PC-9 (cell line): ENCODE measurements at regions not wholly inside any gene's neighbourhood (a gene's known extent, or its start where the extent isn't known, plus 50 kb on each side); places are given as distances from the start of the nearest gene placed in this dataset.

Experiments
- CTCF ChIP-seq: fragments of 200-600 bp; sonication (generic); conservative IDR thresholded peaks from 2 replicates; pipeline ENCODE4 v1.6.1; 2017; ENCODE audit warnings: mixed run types, antibody characterized with exemption, mild to moderate bottlenecking, moderate library complexity
- EZH2 ChIP-seq: fragments of 200-600 bp; sonication (generic); IDR thresholded peaks from 2 replicates; pipeline ENCODE4 v1.8.0; 2017; ENCODE audit warnings: antibody characterized with exemption, low read depth

- no peak for TF ChIP-seq EZH2
- TF ChIP-seq CTCF, result no peak
Measured at GRCh38 chr12:19852100-19852855, 413.0 kb downstream of the AEBP2 start.
